NCI-H1092 (cell line): ENCODE measurements at regions not wholly inside any gene's neighbourhood (a gene's known extent, or its start where the extent isn't known, plus 50 kb on each side); places are given as distances from the start of the nearest gene placed in this dataset.
"Not testable (repeated sequence)": the region's sequence is repeated elsewhere in the genome, so short reads cannot be mapped to it uniquely, and the experiment has no call there.

ENCODE experiments used
- DNase-seq: peaks from one replicate; lab custom pipeline; 2025; lab: John Stamatoyannopoulos, UW

GRCh38 chr1:182331387-182331786 is 60.2 kb downstream of the GLUL start:
- no peak for DNase-seq

DNA sequence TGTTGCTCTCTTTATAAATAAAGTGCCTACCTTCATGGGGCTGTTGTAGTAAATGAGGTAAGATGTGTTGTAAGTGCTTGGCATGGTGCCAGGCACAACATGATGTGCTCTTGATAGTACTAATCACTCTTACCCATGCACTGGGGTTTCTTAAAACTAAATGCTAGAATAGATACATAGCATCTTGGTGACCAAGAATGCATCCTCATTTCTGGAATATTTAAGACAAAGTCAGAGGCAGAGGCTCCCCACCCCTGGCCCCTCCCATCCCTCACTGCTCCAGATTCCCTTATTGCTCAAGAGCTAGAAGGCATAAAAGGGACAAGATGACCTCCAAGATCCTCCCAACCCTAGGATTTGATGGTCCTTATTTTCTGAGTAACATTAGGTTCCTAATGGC is 61.3 kb downstream of the GLUL start:
- no peak for DNase-seq

DNA sequence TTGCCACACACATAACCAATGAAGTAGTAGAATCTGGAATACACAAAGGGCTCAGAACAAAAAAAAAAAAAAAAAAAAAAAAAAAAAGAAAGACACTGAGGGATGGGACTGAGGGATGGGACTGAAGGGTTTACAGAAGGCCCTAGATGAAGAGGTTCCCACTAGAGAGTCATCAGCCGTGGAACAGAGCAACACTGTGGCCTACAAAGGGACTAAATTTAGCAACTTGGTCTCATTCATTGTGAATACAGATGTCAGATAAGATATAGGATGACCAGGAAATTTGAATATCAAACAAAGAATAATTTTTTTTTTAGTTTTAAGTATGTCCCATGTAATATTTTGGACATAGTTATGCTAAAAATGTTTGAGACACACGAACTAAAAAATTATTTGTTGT is 62.1 kb downstream of the GLUL start:
- no peak for DNase-seq

- DNase-seq, result no peak
These were observed 63.0 kb downstream of the GLUL start for GRCh38 chr1:182328591-182328990.

GRCh38 chr1:182325339-182325738 is 66.3 kb downstream of the GLUL start:
- no peak for DNase-seq

DNA sequence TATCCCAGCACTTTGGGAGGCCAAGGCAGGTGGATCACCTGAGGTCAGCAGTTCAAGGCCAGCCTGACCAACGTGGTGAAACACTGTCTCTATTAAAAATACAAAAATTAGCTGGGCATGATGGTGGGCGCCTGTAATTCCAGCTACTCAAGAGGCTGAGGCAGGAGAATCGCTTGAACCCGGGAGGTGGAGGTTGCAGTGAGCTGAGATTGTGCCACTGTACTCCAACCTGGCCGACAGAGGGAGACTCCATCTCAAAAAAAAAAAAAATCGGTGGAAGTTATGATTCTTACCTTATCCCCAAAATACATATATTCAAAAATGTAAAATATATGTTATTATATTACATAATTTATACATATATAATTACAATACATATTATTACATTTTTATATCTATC is 70.1 kb downstream of the GLUL start:
- DNase-seq, result not testable (repeated sequence)

DNA sequence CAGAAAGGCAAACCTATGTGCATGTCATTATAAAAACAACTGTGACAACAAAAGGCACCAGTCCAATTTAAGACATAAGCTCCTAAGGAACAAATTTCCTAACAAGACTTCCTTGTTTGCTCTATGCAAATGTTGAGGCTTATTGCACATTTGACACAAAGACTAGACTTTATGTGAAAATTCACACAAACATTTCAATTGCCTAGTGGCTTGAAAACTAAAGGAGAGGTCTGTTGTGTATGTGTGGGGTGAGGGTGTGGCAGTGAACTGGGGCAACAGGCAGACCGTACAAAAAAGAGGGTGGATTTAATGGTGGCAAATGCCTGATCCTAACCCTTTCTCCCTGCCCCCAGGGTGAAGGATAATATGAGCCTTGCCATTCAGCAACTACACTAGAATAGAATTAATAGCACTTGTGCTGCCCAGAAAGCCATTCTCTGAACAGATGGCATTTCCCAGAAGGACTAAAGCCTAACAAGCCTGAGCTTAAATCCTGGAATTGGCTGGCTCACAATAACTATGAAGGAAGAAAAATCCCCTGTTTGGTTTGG is 73.9 kb downstream of the GLUL start:
- peak; percentile 80 for DNase-seq

DNA sequence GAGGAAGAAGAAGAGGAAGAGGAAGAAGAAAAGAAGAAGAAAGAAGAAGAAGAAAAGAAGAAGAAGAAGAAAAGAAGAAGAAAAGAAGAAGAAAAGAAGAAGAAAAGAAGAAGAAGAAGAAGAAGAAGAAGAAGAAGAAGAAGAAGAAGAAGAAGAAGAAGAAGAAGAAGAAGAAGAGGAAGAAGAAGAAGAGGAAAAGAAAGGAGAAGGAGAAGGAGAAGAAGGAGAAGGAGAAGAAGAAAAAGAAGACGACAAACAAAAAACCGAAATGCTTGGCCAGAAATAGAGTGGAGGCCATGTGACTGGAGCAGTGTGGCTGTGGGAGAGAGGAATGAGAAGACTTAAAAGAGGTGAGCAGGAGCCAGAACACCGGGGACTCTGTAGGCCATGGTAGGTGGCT is 75.1 kb downstream of the GLUL start:
- not testable (repeated sequence) for DNase-seq

GRCh38 chr1:182315167-182315556 is 76.4 kb downstream of the GLUL start:
- DNase-seq, result no peak

DNA sequence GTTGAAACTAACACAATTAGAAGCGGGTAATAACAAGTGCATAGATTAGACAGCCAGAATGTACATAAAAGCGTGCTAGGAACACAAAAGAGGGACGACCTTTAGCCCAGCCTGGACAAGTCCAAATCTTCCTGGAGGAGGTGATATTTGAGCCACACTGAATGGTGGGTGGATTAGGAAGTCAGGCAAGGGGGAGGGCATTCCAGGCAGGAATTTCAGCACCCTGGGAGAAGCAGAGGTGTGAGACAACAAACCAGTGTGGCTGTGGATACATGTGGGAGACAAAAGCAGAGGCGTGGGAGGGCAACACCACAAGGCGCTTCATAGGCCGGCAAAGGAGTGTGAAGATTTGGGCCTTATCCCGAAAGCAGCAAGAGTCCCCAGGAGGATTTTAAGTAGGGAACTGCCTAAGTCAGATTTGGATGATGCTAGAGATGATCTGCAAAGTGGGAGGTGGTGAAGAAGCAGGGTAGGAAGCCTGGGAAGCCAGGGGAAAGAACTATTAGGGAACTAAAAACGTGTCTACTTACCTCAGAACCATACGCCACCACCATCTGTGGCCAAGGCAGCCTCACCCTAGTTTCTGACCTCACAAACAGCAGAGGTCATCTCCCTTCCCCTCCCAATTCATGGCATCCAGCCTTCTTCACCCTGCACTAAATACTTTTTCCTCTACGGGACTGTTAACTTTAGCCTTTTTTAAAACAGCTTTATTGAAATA is 81.8 kb downstream of the GLUL start:
- no peak for DNase-seq

- DNase-seq, result no peak
These were observed 82.8 kb downstream of the GLUL start for GRCh38 chr1:182308826-182309225.

- not testable (repeated sequence) for DNase-seq
These were observed 84.1 kb downstream of the GLUL start for GRCh38 chr1:182307486-182307885.

DNA sequence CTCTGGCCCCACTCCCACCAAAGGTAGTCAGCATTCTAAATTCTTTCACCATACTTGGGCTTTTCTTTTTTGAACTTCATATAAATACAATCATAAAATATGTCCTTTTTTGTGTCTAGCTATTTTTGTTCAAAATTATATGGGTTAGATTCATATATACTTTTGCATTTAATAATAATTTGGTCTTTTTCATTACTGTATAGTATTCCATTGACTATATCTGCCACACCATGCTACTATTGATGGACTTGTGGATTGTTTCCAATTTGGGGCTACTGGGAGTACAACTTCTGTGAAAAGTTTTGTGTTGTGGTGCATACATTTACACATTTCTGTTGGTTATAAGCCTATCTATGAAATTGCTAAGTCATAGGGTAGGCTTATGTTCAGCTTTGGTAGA is 85.7 kb downstream of the GLUL start:
- no peak for DNase-seq

- no peak for DNase-seq
These were observed 87.0 kb downstream of the GLUL start for GRCh38 chr1:182304627-182305026.

- no peak for DNase-seq
These were observed 87.4 kb downstream of the GLUL start for GRCh38 chr1:182304218-182304617.

DNA sequence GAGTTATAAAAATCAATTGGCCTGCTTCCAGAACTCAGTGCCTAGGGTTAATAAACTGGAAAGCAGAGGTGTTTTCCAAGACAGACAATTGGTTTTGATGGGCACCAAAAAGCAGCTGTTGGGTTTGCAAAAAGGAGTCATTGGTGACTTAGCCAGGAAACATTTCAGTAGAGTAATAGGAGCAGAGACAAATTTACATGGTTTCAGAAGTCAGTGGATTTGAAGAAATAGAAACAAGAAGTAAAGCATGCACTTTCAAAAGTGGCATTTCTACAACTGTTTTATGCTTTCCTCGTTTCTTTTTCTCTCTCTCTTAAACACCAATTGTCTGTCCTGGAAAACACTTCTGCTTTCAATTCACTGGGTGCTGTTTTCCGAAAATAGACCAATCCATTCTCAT is 87.8 kb downstream of the GLUL start:
- DNase-seq, result no peak

GRCh38 chr1:182301467-182302198 is 90.0 kb downstream of the GLUL start:
- DNase-seq, result no peak

DNA sequence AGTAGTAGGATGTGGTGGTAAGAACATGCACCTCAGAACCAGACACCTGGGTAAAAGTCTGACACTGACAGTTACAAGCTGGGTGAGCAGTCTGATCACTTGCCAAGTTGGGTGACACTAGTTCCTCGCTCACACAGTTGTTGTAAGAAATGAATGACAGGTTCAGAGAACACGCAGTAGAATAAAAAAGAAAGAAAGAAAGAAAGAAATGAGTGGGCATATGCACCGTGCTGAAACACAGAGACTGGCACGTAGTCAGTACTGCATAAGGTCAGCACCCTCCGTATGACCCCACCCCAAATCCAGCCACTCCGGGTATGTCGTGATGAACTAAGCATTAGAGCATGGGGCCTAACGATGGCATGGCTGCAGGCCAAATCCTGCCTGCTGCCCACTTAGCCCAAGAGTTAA is 90.6 kb downstream of the GLUL start:
- no peak for DNase-seq

DNA sequence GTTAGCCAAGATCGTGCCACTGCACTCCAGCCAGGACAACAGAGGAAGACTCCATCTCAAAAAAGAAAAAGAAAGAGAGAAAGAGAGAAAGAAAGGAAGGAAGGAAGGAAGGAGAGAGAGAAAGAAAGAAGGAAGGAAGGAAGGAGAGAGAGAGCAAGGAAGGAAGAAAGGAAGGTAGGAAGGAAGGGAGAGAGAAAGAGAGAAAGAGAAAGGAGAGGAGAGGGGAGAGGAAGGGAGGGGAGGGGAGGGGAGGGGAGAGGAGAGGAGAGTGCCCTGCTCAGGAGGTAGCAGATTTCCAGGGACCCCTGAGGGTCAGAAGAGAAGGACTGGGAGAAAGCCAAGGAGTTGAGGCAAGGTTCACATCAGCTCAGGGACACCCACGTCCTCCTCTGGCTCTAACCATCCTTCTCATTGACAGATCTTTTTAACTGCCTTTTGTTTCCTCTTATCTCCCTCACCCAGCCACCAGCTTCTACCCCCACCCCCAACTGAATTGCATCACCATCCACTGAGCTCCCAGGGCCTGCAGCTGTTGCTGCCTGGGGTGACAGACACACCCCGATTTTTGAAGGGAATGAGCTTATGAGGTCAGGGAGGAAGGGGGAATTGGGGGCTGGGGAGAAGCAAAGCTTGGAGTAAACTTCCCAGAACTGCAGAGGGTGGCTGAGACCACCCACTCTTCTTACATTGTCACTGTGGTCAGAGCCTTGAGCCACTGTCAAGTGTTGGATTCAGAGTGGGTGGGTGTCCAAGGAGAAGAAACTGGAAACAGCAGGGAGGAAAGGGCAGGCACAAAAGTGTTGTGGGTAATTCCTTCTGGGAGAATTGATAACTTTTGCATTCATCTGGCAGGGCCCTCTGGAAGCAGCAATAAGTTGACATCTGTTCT is 91.6 kb downstream of the GLUL start:
- no peak for DNase-seq

GRCh38 chr1:182299054-182299727 is 92.4 kb downstream of the GLUL start:
- DNase-seq, result not testable (repeated sequence)

DNA sequence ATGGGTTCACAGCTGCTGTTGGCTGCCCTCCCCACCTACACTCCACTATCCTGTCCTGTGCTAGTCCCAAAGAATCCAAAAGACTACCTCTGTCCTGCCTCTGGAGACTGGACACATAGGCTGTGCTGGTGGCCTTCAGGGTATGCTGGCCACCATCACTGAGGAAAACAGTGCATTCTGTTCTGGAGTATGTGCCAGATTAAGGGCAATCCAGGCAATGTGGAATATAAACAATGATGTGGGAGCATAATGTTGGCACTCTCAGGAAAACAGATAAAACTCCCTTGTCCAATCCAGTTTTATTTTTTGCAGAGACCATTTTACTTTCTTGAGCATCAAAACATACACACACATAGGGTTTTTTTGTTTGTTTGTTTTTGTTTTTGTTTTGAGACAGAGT is 94.3 kb downstream of the GLUL start:
- no peak for DNase-seq

GRCh38 chr1:182295697-182296096 is 95.9 kb downstream of the GLUL start:
- no peak for DNase-seq
